ENCODE measurements at regions not wholly inside any gene's neighbourhood (a gene's known extent, or its start where the extent isn't known, plus 50 kb on each side); places are given as distances from the start of the nearest gene placed in this dataset.

DNA sequence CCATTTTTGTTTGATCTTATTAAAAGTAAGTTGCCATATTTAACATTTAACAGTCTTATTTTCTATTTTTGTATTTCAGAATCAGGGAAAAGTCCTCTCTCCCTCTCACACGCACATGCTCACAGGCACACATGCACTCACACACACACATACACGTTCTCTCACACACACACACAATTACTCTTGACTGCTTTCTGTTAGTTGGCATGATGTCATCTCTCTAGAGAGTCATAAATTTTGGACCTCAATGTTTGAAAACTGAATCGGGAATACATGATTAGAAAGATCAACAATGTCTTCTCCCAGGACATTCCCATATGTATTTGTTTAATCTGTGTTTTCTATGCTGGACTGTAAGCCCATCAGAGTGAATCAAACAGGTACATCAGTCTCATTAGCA, 165.7 kb upstream of the AHR start:
- Mint-ChIP-seq H3K27ac (no peak overlapping the region), H3K9me3 (no peaks in the 10 kb centered on the region), H3K4me1 (ENCODE audit: unreplicated experiment) (peaks cover 24% of the 10 kb centered on the region), H3K36me3 (no peaks in the 10 kb centered on the region), H3K4me3 (peak overlapping the region; percentile 27), H3K27me3 (no peaks in the 10 kb centered on the region)
- TF ChIP-seq, protein P1, sequence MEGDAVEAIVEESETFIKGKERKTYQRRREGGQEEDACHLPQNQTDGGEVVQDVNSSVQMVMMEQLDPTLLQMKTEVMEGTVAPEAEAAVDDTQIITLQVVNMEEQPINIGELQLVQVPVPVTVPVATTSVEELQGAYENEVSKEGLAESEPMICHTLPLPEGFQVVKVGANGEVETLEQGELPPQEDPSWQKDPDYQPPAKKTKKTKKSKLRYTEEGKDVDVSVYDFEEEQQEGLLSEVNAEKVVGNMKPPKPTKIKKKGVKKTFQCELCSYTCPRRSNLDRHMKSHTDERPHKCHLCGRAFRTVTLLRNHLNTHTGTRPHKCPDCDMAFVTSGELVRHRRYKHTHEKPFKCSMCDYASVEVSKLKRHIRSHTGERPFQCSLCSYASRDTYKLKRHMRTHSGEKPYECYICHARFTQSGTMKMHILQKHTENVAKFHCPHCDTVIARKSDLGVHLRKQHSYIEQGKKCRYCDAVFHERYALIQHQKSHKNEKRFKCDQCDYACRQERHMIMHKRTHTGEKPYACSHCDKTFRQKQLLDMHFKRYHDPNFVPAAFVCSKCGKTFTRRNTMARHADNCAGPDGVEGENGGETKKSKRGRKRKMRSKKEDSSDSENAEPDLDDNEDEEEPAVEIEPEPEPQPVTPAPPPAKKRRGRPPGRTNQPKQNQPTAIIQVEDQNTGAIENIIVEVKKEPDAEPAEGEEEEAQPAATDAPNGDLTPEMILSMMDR (conservative IDR thresholded peaks at IDR 0.05), result no peak
- no peak for DNase-seq (ENCODE audit: extremely low spot score, unreplicated experiment)

DNA sequence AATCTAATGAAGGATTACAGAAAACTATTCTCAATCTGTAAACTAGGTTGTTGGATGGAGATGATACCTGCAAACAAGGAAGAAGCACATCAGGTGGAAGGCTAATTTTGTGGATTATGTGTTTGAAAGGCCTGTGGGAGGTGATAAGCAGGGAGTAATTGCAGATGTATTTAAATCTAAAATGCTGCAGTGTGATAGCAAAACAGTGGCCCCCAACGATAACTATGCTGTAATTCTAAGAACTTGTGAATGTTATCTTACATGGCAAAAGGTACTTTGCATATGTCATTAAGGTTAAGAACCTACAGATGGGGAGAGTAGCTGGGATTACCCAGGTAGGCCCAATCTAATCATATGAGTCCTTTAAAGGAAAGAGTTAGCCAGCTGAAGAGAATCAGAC, 164.5 kb upstream of the AHR start:
- H3K36me3 Mint-ChIP-seq, result no peaks in the 10 kb centered on the region

DNA sequence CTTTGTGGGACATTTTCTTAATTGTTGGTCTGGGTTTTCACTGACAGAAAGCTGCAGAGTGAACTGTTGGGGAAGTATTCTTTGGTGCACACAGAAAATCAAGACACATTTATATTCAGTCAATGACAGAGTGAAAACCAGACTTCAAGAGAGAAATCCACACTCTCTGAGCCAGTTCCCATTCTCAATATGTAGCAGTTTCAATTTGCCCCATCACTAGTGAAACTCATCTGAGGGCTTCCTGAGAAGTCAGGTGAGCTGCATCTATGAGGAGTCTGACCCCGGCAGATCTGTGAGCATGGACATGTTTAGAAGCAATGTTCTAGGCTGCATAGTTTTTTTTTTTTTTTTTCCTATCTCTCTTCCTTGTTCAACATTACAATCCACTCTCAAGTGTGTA, 163.7 kb upstream of the AHR start:
- no peaks in the 10 kb centered on the region for H3K36me3 Mint-ChIP-seq
- H3K4me3 Mint-ChIP-seq, result no peak overlapping the region
- peaks cover 20% of the 10 kb centered on the region for H3K4me1 Mint-ChIP-seq (ENCODE audit: unreplicated experiment)
- TF ChIP-seq, protein P1 (conservative IDR thresholded peaks at IDR 0.05), result no peak
- no peak for DNase-seq (ENCODE audit: extremely low spot score, unreplicated experiment)
- no peak overlapping the region for H3K27ac Mint-ChIP-seq
- no peaks in the 10 kb centered on the region for H3K27me3 Mint-ChIP-seq
- H3K9me3 Mint-ChIP-seq, result no peaks in the 10 kb centered on the region

More for the DNA sequence above, 164.5 kb upstream of the AHR start:
- Mint-ChIP-seq H3K27ac (no peak overlapping the region), H3K4me3 (no peak overlapping the region), H3K27me3 (no peaks in the 10 kb centered on the region), H3K9me3 (no peaks in the 10 kb centered on the region), H3K4me1 (ENCODE audit: unreplicated experiment) (peaks cover 21% of the 10 kb centered on the region)
- DNase-seq (ENCODE audit: extremely low spot score, unreplicated experiment), result no peak
- TF ChIP-seq, protein P1 (conservative IDR thresholded peaks at IDR 0.05), result no peak

DNA sequence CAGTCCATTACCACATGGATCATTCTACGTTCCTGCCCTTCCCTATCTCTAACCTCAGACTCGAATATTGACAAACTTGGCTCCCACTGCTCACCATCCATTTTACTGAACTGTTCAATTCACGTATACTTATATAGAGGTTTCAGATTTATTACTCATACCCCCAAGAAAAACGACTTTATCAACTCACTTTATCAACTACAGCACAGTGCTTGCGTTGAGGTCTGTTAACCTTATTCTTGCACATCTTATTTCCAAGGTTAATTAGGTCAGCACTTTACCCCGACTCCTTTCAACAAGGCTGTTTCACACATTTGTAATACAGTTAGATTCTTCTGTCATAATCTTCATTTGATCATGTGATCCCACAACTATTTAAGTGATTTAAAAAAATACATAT, 162.3 kb upstream of the AHR start:
- H3K4me3 Mint-ChIP-seq, result no peak overlapping the region
- DNase-seq (ENCODE audit: extremely low spot score, unreplicated experiment), result no peak
- H3K27me3 Mint-ChIP-seq, result no peaks in the 10 kb centered on the region
- H3K4me1 Mint-ChIP-seq (ENCODE audit: unreplicated experiment), result peaks cover 8% of the 10 kb centered on the region
- no peaks in the 10 kb centered on the region for H3K36me3 Mint-ChIP-seq
- no peak overlapping the region for H3K27ac Mint-ChIP-seq
- TF ChIP-seq, protein P1 (conservative IDR thresholded peaks at IDR 0.05), result no peak
- H3K9me3 Mint-ChIP-seq, result no peaks in the 10 kb centered on the region

DNA sequence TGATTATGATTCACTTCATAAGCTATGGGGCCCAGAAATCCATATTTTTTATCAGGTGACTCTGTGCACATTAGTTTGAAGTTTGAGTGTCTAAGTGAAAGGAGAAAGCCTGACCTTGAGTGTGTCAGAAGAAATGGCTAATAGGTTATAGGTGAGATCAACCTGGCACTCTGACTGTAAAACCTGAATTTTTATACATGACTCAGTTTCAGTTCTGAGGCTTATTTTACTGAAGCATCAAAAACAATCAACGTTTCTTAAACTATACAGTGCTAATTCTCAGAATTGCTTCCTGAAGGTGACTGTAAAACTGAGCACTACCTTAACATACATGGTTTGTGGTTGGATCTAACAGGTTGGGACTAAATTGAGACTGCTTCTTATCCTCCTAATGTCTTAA, 159.4 kb upstream of the AHR start:
- no peaks in the 10 kb centered on the region for H3K36me3 Mint-ChIP-seq
- H3K4me1 Mint-ChIP-seq (ENCODE audit: unreplicated experiment), result no peaks in the 10 kb centered on the region
- no peak overlapping the region for H3K27ac Mint-ChIP-seq
- H3K27me3 Mint-ChIP-seq, result no peaks in the 10 kb centered on the region
- DNase-seq (ENCODE audit: extremely low spot score, unreplicated experiment), result no peak
- H3K4me3 Mint-ChIP-seq, result no peak overlapping the region
- TF ChIP-seq, protein P1 (conservative IDR thresholded peaks at IDR 0.05), result no peak
- no peaks in the 10 kb centered on the region for H3K9me3 Mint-ChIP-seq

DNA sequence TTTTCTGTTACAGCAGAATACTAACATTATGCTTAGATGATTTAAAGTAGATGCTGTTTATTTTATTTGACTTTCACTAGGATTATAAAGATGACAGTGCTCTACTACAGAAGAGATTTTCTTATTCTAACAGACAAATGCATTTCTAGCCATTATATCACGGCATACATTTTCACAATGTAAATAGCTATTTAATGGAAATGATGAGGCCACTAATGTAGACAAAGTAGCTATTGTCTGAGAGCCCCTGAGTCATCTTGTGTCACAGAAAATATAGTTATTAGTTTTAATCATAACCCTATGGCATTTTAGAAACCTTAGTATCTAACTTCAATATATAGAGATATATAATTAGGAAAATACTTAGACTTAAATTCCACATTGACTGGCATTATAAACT, 158.0 kb upstream of the AHR start:
- Mint-ChIP-seq H3K27ac (no peak overlapping the region), H3K36me3 (no peaks in the 10 kb centered on the region), H3K9me3 (no peaks in the 10 kb centered on the region), H3K4me1 (ENCODE audit: unreplicated experiment) (no peaks in the 10 kb centered on the region), H3K27me3 (no peaks in the 10 kb centered on the region), H3K4me3 (no peak overlapping the region)
- no peak for DNase-seq (ENCODE audit: extremely low spot score, unreplicated experiment)
- TF ChIP-seq, protein P1 (conservative IDR thresholded peaks at IDR 0.05), result no peak
